DND-41 (cell line): ENCODE measurements at regions not wholly inside any gene's neighbourhood (a gene's known extent, or its start where the extent isn't known, plus 50 kb on each side); places are given as distances from the start of the nearest gene placed in this dataset.

Source experiments
- ATAC-seq: fragments of 200-7000 bp; cut with Tn5 transposase; 3 replicates; pipeline ENCODE4 v1.9.1; 2021; ENCODE audit warnings: low read depth; ENCODE audit not compliant: insufficient read depth
- DNase-seq: peaks from one replicate; pipeline ENCODE4 v3.0.0-alpha.2; 2020
- H2AFZ ChIP-seq: 2 replicates; pipeline ENCODE4 v1.6.0; 2012; ENCODE audit warnings: low read depth, low read length
- H3K27ac ChIP-seq: 2 replicates; pipeline ENCODE4 v1.5.1; 2012; ENCODE audit warnings: low read length, inconsistent platforms
- H3K27me3 ChIP-seq: fragments of 200-600 bp; sonication (generic); 2 replicates; pipeline ENCODE4 v1.6.0; 2012; ENCODE audit warnings: low read length, mild to moderate bottlenecking, inconsistent platforms; ENCODE audit not compliant: insufficient read depth, poor library complexity
- H3K36me3 ChIP-seq: 2 replicates; pipeline ENCODE4 v1.5.1; 2012; ENCODE audit warnings: low read length, inconsistent platforms; ENCODE audit not compliant: insufficient read depth
- H3K4me1 ChIP-seq: 2 replicates; pipeline ENCODE4 v1.5.1; 2012; ENCODE audit warnings: mild to moderate bottlenecking, low read length; ENCODE audit not compliant: insufficient read depth
- H3K4me2 ChIP-seq: 2 replicates; pipeline ENCODE4 v1.6.0; 2012; ENCODE audit warnings: mild to moderate bottlenecking, moderate library complexity, low read length, inconsistent platforms; ENCODE audit not compliant: insufficient read depth
- H3K4me3 ChIP-seq, 2 experiments: fragments of 200-600 bp in 1 of 2; shearing (Covaris generic) in 1 of 2; 2 replicates each; pipeline ENCODE4 v1.5.1; 2012 to 2016; ENCODE audit warnings: inconsistent platforms in 2 of 2, low read length in 2 of 2, mild to moderate bottlenecking in 2 of 2, low read depth in 1 of 2, moderate library complexity in 1 of 2
- H3K79me2 ChIP-seq: 2 replicates; pipeline ENCODE4 v1.6.0; 2012; ENCODE audit warnings: low read length, inconsistent platforms; ENCODE audit not compliant: insufficient read depth
- H3K9ac ChIP-seq: 2 replicates; pipeline ENCODE4 v1.6.0; 2012; ENCODE audit warnings: low read depth, mild to moderate bottlenecking, inconsistent platforms, low read length, moderate library complexity
- H3K9me3 ChIP-seq: 2 replicates; pipeline ENCODE4 v1.5.1; 2012; ENCODE audit warnings: low read length, moderate library complexity, mild to moderate bottlenecking, inconsistent platforms; ENCODE audit not compliant: insufficient read depth, severe bottlenecking
- H4K20me1 ChIP-seq: 2 replicates; pipeline ENCODE4 v1.6.0; 2012; ENCODE audit warnings: low read length; ENCODE audit not compliant: insufficient read depth
- EZH2 ChIP-seq: IDR thresholded peaks from 3 replicates; pipeline ENCODE4 v1.6.1; 2012; ENCODE audit warnings: borderline replicate concordance, low read depth, mild to moderate bottlenecking, moderate library complexity, low read length, inconsistent platforms; ENCODE audit not compliant: severe bottlenecking
- TF ChIP-seq, protein P1 (sequence below): IDR thresholded peaks from 2 replicates; pipeline ENCODE4 v1.5.1; 2012; ENCODE audit warnings: borderline replicate concordance, low read length, moderate library complexity, mild to moderate bottlenecking; ENCODE audit not compliant: poor library complexity, severe bottlenecking; ENCODE audit errors: extremely low read depth

GRCh38 chr19:30105727-30106126 is 163.7 kb downstream of the URI1 start:
- ATAC-seq (no peak), DNase-seq (no peak)
- no peak overlapping the region for H3K4me2 ChIP-seq
- no peak overlapping the region for H2AFZ ChIP-seq
- no peak overlapping the region for H3K9ac ChIP-seq
- no peaks in the 10 kb centered on the region for H4K20me1 ChIP-seq
- no peaks in the 10 kb centered on the region for H3K9me3 ChIP-seq
- H3K27ac ChIP-seq = no peak overlapping the region
- TF ChIP-seq, protein P1, sequence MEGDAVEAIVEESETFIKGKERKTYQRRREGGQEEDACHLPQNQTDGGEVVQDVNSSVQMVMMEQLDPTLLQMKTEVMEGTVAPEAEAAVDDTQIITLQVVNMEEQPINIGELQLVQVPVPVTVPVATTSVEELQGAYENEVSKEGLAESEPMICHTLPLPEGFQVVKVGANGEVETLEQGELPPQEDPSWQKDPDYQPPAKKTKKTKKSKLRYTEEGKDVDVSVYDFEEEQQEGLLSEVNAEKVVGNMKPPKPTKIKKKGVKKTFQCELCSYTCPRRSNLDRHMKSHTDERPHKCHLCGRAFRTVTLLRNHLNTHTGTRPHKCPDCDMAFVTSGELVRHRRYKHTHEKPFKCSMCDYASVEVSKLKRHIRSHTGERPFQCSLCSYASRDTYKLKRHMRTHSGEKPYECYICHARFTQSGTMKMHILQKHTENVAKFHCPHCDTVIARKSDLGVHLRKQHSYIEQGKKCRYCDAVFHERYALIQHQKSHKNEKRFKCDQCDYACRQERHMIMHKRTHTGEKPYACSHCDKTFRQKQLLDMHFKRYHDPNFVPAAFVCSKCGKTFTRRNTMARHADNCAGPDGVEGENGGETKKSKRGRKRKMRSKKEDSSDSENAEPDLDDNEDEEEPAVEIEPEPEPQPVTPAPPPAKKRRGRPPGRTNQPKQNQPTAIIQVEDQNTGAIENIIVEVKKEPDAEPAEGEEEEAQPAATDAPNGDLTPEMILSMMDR = no peak
- TF ChIP-seq EZH2 = no peak
- peaks cover 6% of the 10 kb centered on the region for H3K27me3 ChIP-seq
- no peak overlapping the region for H3K4me3 ChIP-seq
- H3K4me1 ChIP-seq = no peaks in the 10 kb centered on the region
- no peaks in the 10 kb centered on the region for H3K36me3 ChIP-seq
- no peaks in the 10 kb centered on the region for H3K79me2 ChIP-seq

DNA sequence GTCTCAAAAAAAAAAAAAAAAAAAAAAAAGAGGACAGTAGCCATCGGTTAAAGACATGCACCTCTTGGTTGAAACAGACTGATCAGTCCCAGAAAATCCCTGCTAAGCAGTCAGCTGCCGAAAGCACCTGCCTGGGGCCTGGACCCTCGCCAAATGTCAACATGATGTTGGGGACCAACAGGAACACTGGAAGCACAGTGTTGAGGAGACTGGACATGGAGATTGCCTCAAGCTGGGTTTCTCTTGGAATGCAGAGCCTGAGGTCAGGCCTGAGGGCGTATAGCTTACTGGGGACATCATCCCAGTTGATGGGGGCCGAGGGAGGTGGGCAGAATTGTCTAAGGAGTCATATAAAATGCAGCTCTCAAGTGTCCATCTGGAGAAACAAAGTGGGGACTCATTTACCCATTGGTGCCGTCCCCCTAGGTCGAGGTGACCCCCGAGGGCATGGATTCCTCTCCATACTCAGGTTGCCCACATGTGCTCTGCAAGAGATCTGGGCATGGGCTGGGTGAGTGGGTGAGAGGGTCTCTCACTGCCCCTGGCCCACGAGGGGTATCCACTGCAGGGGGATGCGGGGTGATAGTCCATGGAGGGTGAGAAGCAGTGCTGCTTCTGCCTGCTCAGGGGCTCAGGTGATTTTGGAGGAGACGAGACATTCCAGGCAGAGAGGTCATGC is 164.5 kb downstream of the URI1 start:
- ATAC-seq = no peak
- no peak overlapping the region for H3K9ac ChIP-seq
- H3K79me2 ChIP-seq = no peaks in the 10 kb centered on the region
- H3K4me2 ChIP-seq = no peak overlapping the region
- DNase-seq = no peak
- no peaks in the 10 kb centered on the region for H4K20me1 ChIP-seq
- no peaks in the 10 kb centered on the region for H3K4me1 ChIP-seq
- H3K36me3 ChIP-seq = no peaks in the 10 kb centered on the region
- TF ChIP-seq, protein P1 = no peak
- no peak for TF ChIP-seq EZH2
- H3K27me3 ChIP-seq = peaks cover 6% of the 10 kb centered on the region
- H3K4me3 ChIP-seq = no peak overlapping the region
- H3K9me3 ChIP-seq = no peaks in the 10 kb centered on the region
- H2AFZ ChIP-seq = no peak overlapping the region
- H3K27ac ChIP-seq = no peak overlapping the region

- no peaks in the 10 kb centered on the region for H4K20me1 ChIP-seq
- H3K4me3 ChIP-seq = no peak overlapping the region
- H3K27ac ChIP-seq = no peak overlapping the region
- H3K36me3 ChIP-seq = no peaks in the 10 kb centered on the region
- DNase-seq (no peak), ATAC-seq (no peak)
- H3K79me2 ChIP-seq = no peaks in the 10 kb centered on the region
- H3K9me3 ChIP-seq = no peaks in the 10 kb centered on the region
- H3K27me3 ChIP-seq = peaks cover 6% of the 10 kb centered on the region
- TF ChIP-seq EZH2 = no peak
- H3K9ac ChIP-seq = no peak overlapping the region
- H3K4me2 ChIP-seq = no peak overlapping the region
- H3K4me1 ChIP-seq = no peaks in the 10 kb centered on the region
- H2AFZ ChIP-seq = no peak overlapping the region
Measured at GRCh38 chr19:30107251-30107650, 165.2 kb downstream of the URI1 start.

- H3K4me2 ChIP-seq = no peak overlapping the region
- no peak for DNase-seq
- H3K27me3 ChIP-seq = peaks cover 6% of the 10 kb centered on the region
- H3K27ac ChIP-seq = no peak overlapping the region
- H3K4me1 ChIP-seq = no peaks in the 10 kb centered on the region
- H3K4me3 ChIP-seq = no peak overlapping the region
- H4K20me1 ChIP-seq = no peaks in the 10 kb centered on the region
- no peak for ATAC-seq
- no peaks in the 10 kb centered on the region for H3K36me3 ChIP-seq
- H2AFZ ChIP-seq = no peak overlapping the region
- H3K9me3 ChIP-seq = no peaks in the 10 kb centered on the region
- no peaks in the 10 kb centered on the region for H3K79me2 ChIP-seq
- no peak overlapping the region for H3K9ac ChIP-seq
- no peak for TF ChIP-seq EZH2
- TF ChIP-seq, protein P1 = no peak
Measured at GRCh38 chr19:30109565-30109964, 167.5 kb downstream of the URI1 start.
